Gastrocnemius medialis (tissue), 4 donors: ENCODE measurements at regions not wholly inside any gene's neighbourhood (a gene's known extent, or its start where the extent isn't known, plus 50 kb on each side); places are given as distances from the start of the nearest gene placed in this dataset.

ENCODE experiments used
- CTCF ChIP-seq, 5 experiments: fragments of 450-650 bp in 3 of 5; fragments of 200-600 bp in 2 of 5; sonication (generic) in 2 of 5; IDR thresholded peaks in 4 of 5; conservative IDR thresholded peaks in 1 of 5; 1 replicate in 4 of 5; 2 replicates in 1 of 5; pipeline ENCODE4 v1.5.1; 2016 to 2019; ENCODE audit warnings: antibody characterized with exemption in 5 of 5, mild to moderate bottlenecking in 3 of 5, moderate library complexity in 3 of 5
- POLR2A ChIP-seq, 2 donors: fragments of 450-650 bp; IDR thresholded peaks; one replicate each; pipeline ENCODE4 v1.6.1; 2017; ENCODE audit warnings: antibody characterized with exemption in 2 of 2, mild to moderate bottlenecking in 2 of 2, moderate library complexity in 2 of 2

GRCh38 chr3:144947895-144948294, 976.3 kb downstream of the DIPK2A start:
- TF ChIP-seq CTCF (IDR thresholded peaks at IDR 0.05 in 4 of 5, conservative IDR thresholded peaks at IDR 0.05 in 1 of 5), result no peak
- TF ChIP-seq POLR2A (IDR thresholded peaks at IDR 0.05), result no peak
